ENCODE measurements at regions not wholly inside any gene's neighbourhood (a gene's known extent, or its start where the extent isn't known, plus 50 kb on each side); places are given as distances from the start of the nearest gene placed in this dataset.

DNA sequence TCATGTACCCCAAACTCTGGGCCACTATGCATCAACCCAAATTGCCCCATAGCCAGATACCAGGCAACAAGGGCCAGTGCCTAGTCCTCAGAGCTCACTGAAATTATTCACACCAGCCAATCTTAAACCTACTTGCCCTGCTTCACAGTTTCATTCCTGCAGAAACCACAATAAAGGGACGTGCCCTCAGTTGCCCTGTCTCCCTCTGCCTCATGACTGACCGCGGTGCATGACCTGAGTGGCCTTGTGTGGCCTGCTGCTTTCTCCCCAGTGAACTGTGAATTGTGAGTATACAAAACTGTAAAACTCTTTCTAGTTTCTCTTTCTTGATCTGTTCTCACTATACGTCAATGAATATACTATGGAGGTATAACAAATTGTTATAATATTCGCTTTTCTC is 490.9 kb upstream of the MIS18BP1 start:
- H3K9me3 Mint-ChIP-seq (ENCODE audit: unreplicated experiment) = no peaks in the 10 kb centered on the region
- Histone ChIP-seq H3K9me3 (no peaks in the 10 kb centered on the region), H3K4me3 (ENCODE audit: low read depth, low read length) (no peak overlapping the region), H3K4me1 (no peaks in the 10 kb centered on the region), H3K36me3 (ENCODE audit: control insufficient read depth, insufficient read depth, low read length) (no peaks in the 10 kb centered on the region), H3K27me3 (replicated peaks; ENCODE audit: control insufficient read depth, insufficient read depth, low read length) (no peaks in the 10 kb centered on the region)
- no peaks in the 10 kb centered on the region for H3K36me3 Mint-ChIP-seq (ENCODE audit: insufficient read depth, unreplicated experiment)
- H3K4me3 Mint-ChIP-seq (ENCODE audit: unreplicated experiment) = no peak overlapping the region
- ChIA-PET POLR2A (no interaction called here), CTCF (no interaction called here)
- no peaks in the 10 kb centered on the region for H3K4me1 Mint-ChIP-seq (ENCODE audit: low read depth, unreplicated experiment)
- intact Hi-C loops (cut with micrococcal nuclease; ENCODE audit: unreplicated experiment) = no loop called here
- BruUV-seq (replicated peaks) = no TSS peak
- no peak overlapping the region for H3K27ac Mint-ChIP-seq (ENCODE audit: unreplicated experiment)
- no peak for DNase-seq
- H3K27me3 Mint-ChIP-seq (ENCODE audit: insufficient read depth, unreplicated experiment) = no peaks in the 10 kb centered on the region
- TF ChIP-seq, protein P1, sequence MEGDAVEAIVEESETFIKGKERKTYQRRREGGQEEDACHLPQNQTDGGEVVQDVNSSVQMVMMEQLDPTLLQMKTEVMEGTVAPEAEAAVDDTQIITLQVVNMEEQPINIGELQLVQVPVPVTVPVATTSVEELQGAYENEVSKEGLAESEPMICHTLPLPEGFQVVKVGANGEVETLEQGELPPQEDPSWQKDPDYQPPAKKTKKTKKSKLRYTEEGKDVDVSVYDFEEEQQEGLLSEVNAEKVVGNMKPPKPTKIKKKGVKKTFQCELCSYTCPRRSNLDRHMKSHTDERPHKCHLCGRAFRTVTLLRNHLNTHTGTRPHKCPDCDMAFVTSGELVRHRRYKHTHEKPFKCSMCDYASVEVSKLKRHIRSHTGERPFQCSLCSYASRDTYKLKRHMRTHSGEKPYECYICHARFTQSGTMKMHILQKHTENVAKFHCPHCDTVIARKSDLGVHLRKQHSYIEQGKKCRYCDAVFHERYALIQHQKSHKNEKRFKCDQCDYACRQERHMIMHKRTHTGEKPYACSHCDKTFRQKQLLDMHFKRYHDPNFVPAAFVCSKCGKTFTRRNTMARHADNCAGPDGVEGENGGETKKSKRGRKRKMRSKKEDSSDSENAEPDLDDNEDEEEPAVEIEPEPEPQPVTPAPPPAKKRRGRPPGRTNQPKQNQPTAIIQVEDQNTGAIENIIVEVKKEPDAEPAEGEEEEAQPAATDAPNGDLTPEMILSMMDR (IDR thresholded peaks at IDR 0.05; ENCODE audit: insufficient read depth in 1 of 2, low read depth in 1 of 2, low read length in 1 of 2, severe bottlenecking in 1 of 2, unreplicated experiment in 1 of 2) = no peak

DNA sequence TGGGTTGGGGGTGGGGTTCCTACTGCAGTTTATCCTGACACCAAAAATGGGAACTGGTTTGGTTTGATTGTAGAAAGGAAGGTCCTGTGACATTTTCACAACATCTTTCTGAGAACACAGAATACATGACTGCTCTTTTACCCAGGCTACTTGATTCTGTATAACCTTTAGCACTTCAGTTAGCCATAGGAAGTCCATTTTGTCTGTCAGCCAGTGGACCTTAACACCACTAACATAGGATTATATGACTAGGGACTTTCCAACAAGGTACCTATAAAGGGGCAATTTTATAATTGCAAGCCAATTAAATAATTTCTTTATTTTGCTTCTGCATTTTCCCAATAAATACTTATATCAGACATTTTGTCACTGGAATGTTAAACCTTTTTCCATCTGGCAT is 489.2 kb upstream of the MIS18BP1 start:
- no peaks in the 10 kb centered on the region for H3K4me1 Mint-ChIP-seq (ENCODE audit: low read depth, unreplicated experiment)
- H3K36me3 Mint-ChIP-seq (ENCODE audit: insufficient read depth, unreplicated experiment) = no peaks in the 10 kb centered on the region
- Histone ChIP-seq H3K27me3 (replicated peaks; ENCODE audit: control insufficient read depth, insufficient read depth, low read length) (no peaks in the 10 kb centered on the region), H3K4me1 (no peaks in the 10 kb centered on the region), H3K4me3 (ENCODE audit: low read depth, low read length) (no peak overlapping the region), H3K9me3 (no peaks in the 10 kb centered on the region), H3K36me3 (ENCODE audit: control insufficient read depth, insufficient read depth, low read length) (no peaks in the 10 kb centered on the region)
- TF ChIP-seq, protein P1 (IDR thresholded peaks at IDR 0.05; ENCODE audit: insufficient read depth in 1 of 2, low read depth in 1 of 2, low read length in 1 of 2, severe bottlenecking in 1 of 2, unreplicated experiment in 1 of 2) = no peak
- H3K4me3 Mint-ChIP-seq (ENCODE audit: unreplicated experiment) = no peak overlapping the region
- DNase-seq = no peak
- no peaks in the 10 kb centered on the region for H3K27me3 Mint-ChIP-seq (ENCODE audit: insufficient read depth, unreplicated experiment)
- POLR2A ChIA-PET = no interaction called here
- BruUV-seq (replicated peaks) = no TSS peak
- intact Hi-C loops (cut with micrococcal nuclease; ENCODE audit: unreplicated experiment) = no loop called here
- no peak overlapping the region for H3K27ac Mint-ChIP-seq (ENCODE audit: unreplicated experiment)
- CTCF ChIA-PET = no interaction called here
- no peaks in the 10 kb centered on the region for H3K9me3 Mint-ChIP-seq (ENCODE audit: unreplicated experiment)

DNA sequence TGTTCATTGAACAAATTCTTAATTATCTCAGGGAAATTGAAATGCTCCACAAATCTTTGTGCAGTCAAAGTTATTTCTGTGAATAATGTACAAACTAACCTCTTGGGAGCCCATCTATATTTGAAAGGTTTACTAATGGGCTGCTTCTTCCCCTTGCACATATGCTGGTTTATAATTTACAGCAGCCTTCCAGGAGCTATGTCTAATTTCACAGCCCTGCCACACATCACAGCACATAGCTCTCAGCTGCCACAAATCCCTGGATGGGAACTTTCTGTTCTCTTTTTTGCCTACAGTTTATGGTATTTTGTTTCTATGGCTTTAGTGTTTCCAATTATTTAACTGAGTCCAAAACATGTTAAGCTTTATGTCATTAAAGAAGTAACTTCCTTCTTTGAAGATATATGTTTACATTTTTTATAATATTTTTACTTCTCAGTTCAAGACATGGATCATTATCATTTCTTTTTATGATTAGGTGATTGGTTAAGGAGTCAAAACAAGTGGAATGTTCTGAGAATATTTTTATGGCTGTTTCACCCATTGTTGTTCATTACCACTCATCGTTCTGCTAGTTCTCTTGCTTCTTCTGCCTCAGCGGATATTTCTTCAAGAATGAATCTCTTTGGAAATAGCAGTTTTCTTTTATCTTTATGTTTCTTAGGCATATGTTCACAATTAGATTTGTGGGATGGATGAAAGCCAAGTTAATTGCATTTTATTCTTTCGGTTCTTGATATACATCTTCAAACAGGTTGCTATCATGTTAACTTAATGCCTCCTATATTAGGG is 475.6 kb upstream of the MIS18BP1 start:
- BruUV-seq (replicated peaks) = no TSS peak
- DNase-seq = no peak
- Mint-ChIP-seq H3K9me3 (ENCODE audit: unreplicated experiment) (no peaks in the 10 kb centered on the region), H3K36me3 (ENCODE audit: insufficient read depth, unreplicated experiment) (no peaks in the 10 kb centered on the region), H3K4me3 (ENCODE audit: unreplicated experiment) (no peak overlapping the region), H3K27me3 (ENCODE audit: insufficient read depth, unreplicated experiment) (no peaks in the 10 kb centered on the region), H3K4me1 (ENCODE audit: low read depth, unreplicated experiment) (no peaks in the 10 kb centered on the region), H3K27ac (ENCODE audit: unreplicated experiment) (no peak overlapping the region)
- intact Hi-C loops (cut with micrococcal nuclease; ENCODE audit: unreplicated experiment) = no loop called here
- CTCF ChIA-PET = no interaction called here
- H3K36me3 ChIP-seq (ENCODE audit: control insufficient read depth, insufficient read depth, low read length) = no peaks in the 10 kb centered on the region
- TF ChIP-seq, protein P1 (IDR thresholded peaks at IDR 0.05; ENCODE audit: insufficient read depth in 1 of 2, low read depth in 1 of 2, low read length in 1 of 2, severe bottlenecking in 1 of 2, unreplicated experiment in 1 of 2) = no peak
- no peaks in the 10 kb centered on the region for H3K4me1 ChIP-seq
- H3K4me3 ChIP-seq (ENCODE audit: low read depth, low read length) = no peak overlapping the region
- H3K27me3 ChIP-seq (replicated peaks; ENCODE audit: control insufficient read depth, insufficient read depth, low read length) = no peaks in the 10 kb centered on the region
- H3K9me3 ChIP-seq = no peaks in the 10 kb centered on the region
- POLR2A ChIA-PET = no interaction called here
